GM19463 (cell line): ENCODE measurements at regions not wholly inside any gene's neighbourhood (a gene's known extent, or its start where the extent isn't known, plus 50 kb on each side); places are given as distances from the start of the nearest gene placed in this dataset.

Experiments used
- ATAC-seq: cut with Tn5 transposase; IDR thresholded peaks from one replicate; pipeline ENCODE4 v1.9.1; 2021; ENCODE audit warnings: mild to moderate bottlenecking, moderate library complexity; ENCODE audit not compliant: unreplicated experiment

- ATAC-seq, result no peak
These were observed 245.5 kb upstream of the TSHZ3 start for GRCh38 chr19:31594701-31595100.

GRCh38 chr19:31595521-31595920, 246.3 kb upstream of the TSHZ3 start:
- ATAC-seq, result no peak

- ATAC-seq, result no peak
These were observed 247.5 kb upstream of the TSHZ3 start for GRCh38 chr19:31596751-31597150.

GRCh38 chr19:31597616-31598015, 248.4 kb upstream of the TSHZ3 start:
- no peak for ATAC-seq

DNA sequence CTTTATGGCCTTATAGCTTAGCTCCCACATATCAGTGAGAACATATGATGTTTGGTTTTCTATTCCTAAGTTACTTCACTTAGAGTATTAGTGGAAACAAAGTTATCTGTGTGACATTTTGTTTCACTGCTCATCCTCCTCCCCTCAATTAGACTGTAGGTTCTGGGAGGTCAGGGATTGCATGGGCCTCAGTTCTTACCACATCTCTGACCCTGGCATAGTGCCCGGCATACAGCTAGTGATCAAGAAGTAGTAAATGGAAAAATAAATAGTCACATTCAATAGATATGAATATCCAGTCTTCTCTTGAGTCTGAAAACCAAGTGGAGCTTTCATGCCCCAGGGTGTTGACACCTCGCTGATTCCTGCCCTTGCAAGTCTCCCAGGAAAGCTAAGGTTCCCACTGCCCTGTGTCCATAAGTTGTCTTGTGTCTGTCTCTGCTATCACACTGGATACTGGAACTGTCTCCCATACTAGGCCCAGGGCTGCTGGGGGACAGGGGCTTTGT, 249.5 kb upstream of the TSHZ3 start:
- no peak for ATAC-seq

DNA sequence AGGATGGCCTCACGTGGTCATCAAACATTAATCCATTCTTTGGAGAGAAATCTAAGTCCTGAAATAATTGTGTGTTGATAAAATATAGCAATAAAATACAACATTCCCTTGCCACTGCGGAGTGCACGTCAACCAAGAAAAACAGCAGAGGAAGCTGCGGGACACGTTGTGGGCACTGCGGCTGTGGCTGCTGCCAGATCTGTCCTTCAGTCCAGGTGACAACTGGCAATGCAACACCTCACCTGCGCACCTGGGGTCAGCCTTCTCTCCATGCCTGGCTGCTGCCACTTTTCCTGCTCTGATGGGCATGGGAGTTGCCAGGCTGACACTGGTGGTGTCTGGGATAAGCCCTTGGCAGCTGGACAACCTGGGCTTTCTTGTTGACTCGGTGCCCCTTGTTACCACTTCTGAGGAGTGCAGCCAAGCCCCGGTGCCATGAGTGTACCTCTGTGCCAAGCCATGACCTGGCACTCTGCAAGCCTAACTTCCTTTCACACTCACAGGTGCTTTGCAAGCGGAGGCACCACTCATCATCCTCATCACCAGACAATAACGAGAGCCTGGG, 251.6 kb upstream of the TSHZ3 start:
- no peak for ATAC-seq

DNA sequence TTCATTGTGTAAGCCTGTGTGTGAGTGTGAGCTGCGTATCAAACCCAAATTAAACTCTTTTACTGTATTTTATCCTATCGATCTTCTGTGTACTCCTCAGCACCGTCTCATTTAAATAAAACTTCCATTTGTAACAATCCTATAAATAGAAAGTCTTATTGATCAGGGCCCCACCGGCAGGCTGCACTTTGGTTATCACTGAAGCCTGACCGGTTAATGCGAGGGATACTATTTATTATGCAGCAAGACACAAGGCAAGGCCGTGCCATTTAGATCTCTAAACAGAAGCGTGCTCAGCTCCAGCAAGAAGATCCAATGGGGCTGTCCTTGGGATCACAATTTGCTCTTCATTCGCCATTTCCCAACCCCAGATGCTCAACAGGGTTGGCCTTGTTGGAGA, 252.6 kb upstream of the TSHZ3 start:
- no peak for ATAC-seq

- ATAC-seq, result no peak
These were observed 253.3 kb upstream of the TSHZ3 start for GRCh38 chr19:31602548-31602947.

- no peak for ATAC-seq
These were observed 255.3 kb upstream of the TSHZ3 start for GRCh38 chr19:31604493-31605040.

DNA sequence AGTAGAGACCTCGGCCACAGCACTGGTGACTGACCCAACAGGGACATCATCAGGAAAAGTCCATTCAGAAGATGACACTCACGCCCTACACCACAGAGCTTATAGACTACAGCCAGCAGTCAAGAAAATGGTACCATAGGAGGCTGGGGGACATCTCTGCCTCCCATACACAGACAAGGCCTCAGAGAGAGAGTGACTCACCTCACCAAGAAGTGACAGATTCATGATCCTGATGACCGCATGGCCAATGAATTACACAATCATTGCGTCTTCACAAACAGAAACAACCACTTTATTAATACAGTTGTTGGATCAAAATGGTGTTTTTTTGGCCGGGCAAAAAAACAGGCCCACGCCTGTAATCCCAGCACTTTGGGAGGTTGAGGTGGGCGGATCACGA, 260.8 kb upstream of the TSHZ3 start:
- ATAC-seq, result no peak

GRCh38 chr19:31611046-31611877, 262.0 kb upstream of the TSHZ3 start:
- no peak for ATAC-seq

DNA sequence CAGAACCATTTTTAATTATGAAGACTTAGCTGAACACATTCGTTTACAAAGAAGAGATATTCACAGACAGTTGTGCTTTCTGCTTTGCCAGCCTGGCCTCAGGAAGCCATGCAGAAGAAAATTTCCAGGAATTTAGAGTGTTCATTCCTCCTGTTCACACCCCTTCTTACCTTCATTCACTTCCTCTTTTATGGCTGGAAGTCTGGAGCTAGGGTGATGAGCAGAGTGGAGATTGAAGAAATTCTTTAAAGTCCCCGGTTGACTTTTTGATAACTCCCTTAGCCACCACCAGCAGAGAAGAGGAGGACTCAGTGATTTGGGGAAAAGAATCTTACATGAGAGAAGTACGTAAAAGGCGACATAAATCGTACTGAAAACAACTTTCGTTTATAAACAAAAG, 263.6 kb upstream of the TSHZ3 start:
- no peak for ATAC-seq

- no peak for ATAC-seq
These were observed 264.5 kb upstream of the TSHZ3 start for GRCh38 chr19:31613683-31614219.

GRCh38 chr19:31616031-31616430, 266.8 kb upstream of the TSHZ3 start:
- ATAC-seq, result no peak

GRCh38 chr19:31617010-31617585, 267.9 kb upstream of the TSHZ3 start:
- ATAC-seq, result no peak

DNA sequence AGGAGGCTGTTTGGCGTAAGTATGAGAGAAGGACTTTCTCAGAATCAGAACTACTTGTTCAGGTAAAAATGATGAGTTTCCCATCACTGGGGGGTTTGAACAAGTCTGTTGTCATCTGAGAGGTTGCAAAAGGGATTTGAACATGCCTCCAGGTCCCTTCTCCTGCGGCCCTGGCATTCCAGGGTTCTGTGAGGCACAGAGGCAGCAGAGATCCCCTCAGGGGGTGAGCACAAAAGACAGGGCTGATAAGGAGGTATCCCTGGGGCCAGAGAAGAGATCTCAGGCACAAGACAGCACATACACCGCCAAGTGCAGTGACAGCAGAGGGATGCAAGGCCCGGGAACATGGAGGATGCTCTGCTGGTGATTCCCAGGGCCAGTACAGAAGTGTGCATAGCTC, 275.8 kb upstream of the TSHZ3 start:
- ATAC-seq, result no peak

GRCh38 chr19:31625575-31625974, 276.3 kb upstream of the TSHZ3 start:
- ATAC-seq, result no peak

GRCh38 chr19:31626941-31627340, 277.7 kb upstream of the TSHZ3 start:
- ATAC-seq, result no peak

- ATAC-seq, result no peak
These were observed 278.6 kb upstream of the TSHZ3 start for GRCh38 chr19:31627620-31628365.

GRCh38 chr19:31629579-31630363, 280.5 kb upstream of the TSHZ3 start:
- no peak for ATAC-seq
